ENCODE measurements at regions not wholly inside any gene's neighbourhood (a gene's known extent, or its start where the extent isn't known, plus 50 kb on each side); places are given as distances from the start of the nearest gene placed in this dataset.

GRCh38 chr1:219808790-219809189, 119.6 kb downstream of the SLC30A10 start:
- 39 to 54% methylated on average over 7 of the region's 7 CpGs for WGBS, 2 experiments (ENCODE audit: low coverage in 1 of 2, low lambda C conversion rate in 2 of 2, missing lambda C conversion rate in 2 of 2)
- no peak for DNase-seq
- H3K4me1 ChIP-seq (ENCODE audit: insufficient read depth): peaks cover 3% of the 10 kb centered on the region; the same call in 1 of the 2 replicates
- H3F3A ChIP-seq (ENCODE audit: insufficient read depth): no peaks in the 10 kb centered on the region
- H2AFZ ChIP-seq: no peak overlapping the region
- no peaks in the 10 kb centered on the region for H3K9me3 ChIP-seq (ENCODE audit: low read depth)
- TF ChIP-seq EZH2 (IDR thresholded peaks at IDR 0.05; ENCODE audit: insufficient read depth, poor library complexity, severe bottlenecking): no peak
- no peak for TF ChIP-seq EZH2phosphoT487 (IDR thresholded peaks at IDR 0.05; ENCODE audit: insufficient read depth, low read depth)
- no peaks in the 10 kb centered on the region for H3K9me2 ChIP-seq (ENCODE audit: insufficient read depth)
- H3K79me2 ChIP-seq (ENCODE audit: insufficient read depth): no peaks in the 10 kb centered on the region
- H3K9ac ChIP-seq: no peak overlapping the region
- H3K36me3 ChIP-seq (ENCODE audit: low read depth): no peaks in the 10 kb centered on the region
- H3K4me3 ChIP-seq: no peak overlapping the region
- no peak overlapping the region for H3K4me2 ChIP-seq (ENCODE audit: unreplicated experiment)
- H3K27me3 ChIP-seq (replicated peaks; ENCODE audit: insufficient read depth): peaks cover 33% of the 10 kb centered on the region
- no peaks in the 10 kb centered on the region for H4K20me1 ChIP-seq (ENCODE audit: insufficient read depth)
- in situ Hi-C loops (cut with MboI): loop anchor here (25.0 kb wide), 1 partner anchor 1471 kb away; the partner anchor contains the start of gene TGFB2
- H3K27ac ChIP-seq: no peak overlapping the region

DNA sequence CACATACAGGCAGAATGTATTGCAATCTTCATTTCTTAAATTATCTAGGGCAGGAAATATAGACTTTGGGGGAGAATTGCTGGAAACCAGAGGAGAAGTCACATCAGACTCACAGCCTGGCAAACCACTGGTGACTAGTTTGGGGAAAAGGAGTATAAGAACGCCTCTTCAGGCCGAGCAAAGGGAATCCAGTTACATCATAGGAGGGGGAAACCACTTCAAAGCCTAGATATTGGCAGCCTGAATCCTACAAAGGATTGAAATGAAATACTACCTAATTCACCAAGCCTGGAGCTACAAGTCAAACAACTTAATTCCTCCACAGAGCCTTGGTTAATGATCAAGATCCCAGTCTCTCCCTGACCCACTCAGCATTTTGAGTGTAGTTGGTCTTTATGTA, 121.7 kb downstream of the SLC30A10 start:
- H3K4me2 ChIP-seq (ENCODE audit: unreplicated experiment): no peak overlapping the region
- H3K27me3 ChIP-seq (replicated peaks; ENCODE audit: insufficient read depth): peaks cover 22% of the 10 kb centered on the region
- H3K79me2 ChIP-seq (ENCODE audit: insufficient read depth): no peaks in the 10 kb centered on the region
- no peaks in the 10 kb centered on the region for H3K9me3 ChIP-seq (ENCODE audit: low read depth)
- in situ Hi-C loops (cut with MboI): loop anchor here (25.0 kb wide), 1 partner anchor 1469 kb away; the partner anchor contains the start of gene TGFB2
- no peaks in the 10 kb centered on the region for H3F3A ChIP-seq (ENCODE audit: insufficient read depth)
- no peak overlapping the region for H2AFZ ChIP-seq
- no peak overlapping the region for H3K9ac ChIP-seq
- WGBS, 2 experiments (ENCODE audit: low coverage in 1 of 2, low lambda C conversion rate in 2 of 2, missing lambda C conversion rate in 2 of 2): 40 to 66% methylated on average over 2 of the region's 2 CpGs
- no peaks in the 10 kb centered on the region for H3K36me3 ChIP-seq (ENCODE audit: low read depth)
- peaks cover 3% of the 10 kb centered on the region; the same call in 1 of the 2 replicates for H3K4me1 ChIP-seq (ENCODE audit: insufficient read depth)
- no peak for DNase-seq
- no peaks in the 10 kb centered on the region for H3K9me2 ChIP-seq (ENCODE audit: insufficient read depth)
- H3K4me3 ChIP-seq: no peak overlapping the region
- TF ChIP-seq EZH2 (IDR thresholded peaks at IDR 0.05; ENCODE audit: insufficient read depth, poor library complexity, severe bottlenecking): no peak
- TF ChIP-seq EZH2phosphoT487 (IDR thresholded peaks at IDR 0.05; ENCODE audit: insufficient read depth, low read depth): no peak
- H3K27ac ChIP-seq: no peak overlapping the region
- H4K20me1 ChIP-seq (ENCODE audit: insufficient read depth): no peaks in the 10 kb centered on the region

GRCh38 chr1:219806020-219806419, 122.3 kb downstream of the SLC30A10 start:
- TF ChIP-seq EZH2phosphoT487 (IDR thresholded peaks at IDR 0.05; ENCODE audit: insufficient read depth, low read depth): no peak
- TF ChIP-seq EZH2 (IDR thresholded peaks at IDR 0.05; ENCODE audit: insufficient read depth, poor library complexity, severe bottlenecking): no peak
- no peaks in the 10 kb centered on the region for H3F3A ChIP-seq (ENCODE audit: insufficient read depth)
- H3K36me3 ChIP-seq (ENCODE audit: low read depth): no peaks in the 10 kb centered on the region
- H3K27me3 ChIP-seq (replicated peaks; ENCODE audit: insufficient read depth): peaks cover 23% of the 10 kb centered on the region; the same call in 1 of the 2 replicates
- in situ Hi-C loops (cut with MboI): loop anchor here (25.0 kb wide), 1 partner anchor 1469 kb away; the partner anchor contains the start of gene TGFB2
- H3K79me2 ChIP-seq (ENCODE audit: insufficient read depth): no peaks in the 10 kb centered on the region
- DNase-seq: no peak
- H3K9ac ChIP-seq: no peak overlapping the region
- H3K4me3 ChIP-seq: no peak overlapping the region
- H3K9me2 ChIP-seq (ENCODE audit: insufficient read depth): no peaks in the 10 kb centered on the region
- WGBS, 2 experiments (ENCODE audit: low coverage in 1 of 2, low lambda C conversion rate in 2 of 2, missing lambda C conversion rate in 2 of 2): 51 to 67% methylated on average over 4 of the region's 4 CpGs
- H3K9me3 ChIP-seq (ENCODE audit: low read depth): no peaks in the 10 kb centered on the region
- no peaks in the 10 kb centered on the region for H4K20me1 ChIP-seq (ENCODE audit: insufficient read depth)
- H2AFZ ChIP-seq: no peak overlapping the region
- peaks cover 3% of the 10 kb centered on the region; the same call in 1 of the 2 replicates for H3K4me1 ChIP-seq (ENCODE audit: insufficient read depth)
- H3K4me2 ChIP-seq (ENCODE audit: unreplicated experiment): no peak overlapping the region
- H3K27ac ChIP-seq: no peak overlapping the region

DNA sequence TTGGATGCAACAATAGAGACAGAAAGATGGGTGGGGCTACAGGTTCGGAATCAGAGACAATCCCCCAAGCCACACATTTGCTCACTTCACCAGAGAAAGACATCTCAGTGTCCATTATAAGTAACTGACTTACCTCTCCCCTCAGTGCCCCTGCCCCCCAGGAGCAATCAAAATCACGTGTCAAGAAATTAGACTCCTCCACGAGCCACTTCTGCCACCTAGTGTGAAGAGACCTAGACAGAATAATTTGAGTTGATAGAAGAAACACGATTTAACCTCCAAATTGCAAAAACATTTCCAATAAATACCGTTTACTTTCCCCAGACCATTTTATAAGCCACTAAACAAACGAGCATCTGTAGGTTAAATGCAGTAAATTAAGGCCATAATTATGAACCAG, 123.2 kb downstream of the SLC30A10 start:
- Histone ChIP-seq H3K36me3 (ENCODE audit: low read depth) (no peaks in the 10 kb centered on the region), H3K9me2 (ENCODE audit: insufficient read depth) (no peaks in the 10 kb centered on the region), H3K9me3 (ENCODE audit: low read depth) (no peaks in the 10 kb centered on the region), H3F3A (ENCODE audit: insufficient read depth) (no peaks in the 10 kb centered on the region), H3K79me2 (ENCODE audit: insufficient read depth) (no peaks in the 10 kb centered on the region), H2AFZ (no peak overlapping the region), H3K4me2 (ENCODE audit: unreplicated experiment) (no peak overlapping the region), H3K27ac (no peak overlapping the region), H3K27me3 (replicated peaks; ENCODE audit: insufficient read depth) (peaks cover 23% of the 10 kb centered on the region; the same call in 1 of the 2 replicates), H3K9ac (no peak overlapping the region), H3K4me3 (no peak overlapping the region), H3K4me1 (ENCODE audit: insufficient read depth) (no peaks in the 10 kb centered on the region), H4K20me1 (ENCODE audit: insufficient read depth) (no peaks in the 10 kb centered on the region)
- WGBS, 2 experiments (ENCODE audit: low coverage in 1 of 2, low lambda C conversion rate in 2 of 2, missing lambda C conversion rate in 2 of 2): 55 to 58% methylated on average over 6 of the region's 6 CpGs
- TF ChIP-seq EZH2phosphoT487 (IDR thresholded peaks at IDR 0.05; ENCODE audit: insufficient read depth, low read depth): no peak
- TF ChIP-seq EZH2 (IDR thresholded peaks at IDR 0.05; ENCODE audit: insufficient read depth, poor library complexity, severe bottlenecking): no peak
- DNase-seq: no peak
- in situ Hi-C loops (cut with MboI): loop anchor here (25.0 kb wide), 1 partner anchor 1468 kb away; the partner anchor contains the start of gene TGFB2
